ENCODE measurements at regions not wholly inside any gene's neighbourhood (a gene's known extent, or its start where the extent isn't known, plus 50 kb on each side); places are given as distances from the start of the nearest gene placed in this dataset.

DNA sequence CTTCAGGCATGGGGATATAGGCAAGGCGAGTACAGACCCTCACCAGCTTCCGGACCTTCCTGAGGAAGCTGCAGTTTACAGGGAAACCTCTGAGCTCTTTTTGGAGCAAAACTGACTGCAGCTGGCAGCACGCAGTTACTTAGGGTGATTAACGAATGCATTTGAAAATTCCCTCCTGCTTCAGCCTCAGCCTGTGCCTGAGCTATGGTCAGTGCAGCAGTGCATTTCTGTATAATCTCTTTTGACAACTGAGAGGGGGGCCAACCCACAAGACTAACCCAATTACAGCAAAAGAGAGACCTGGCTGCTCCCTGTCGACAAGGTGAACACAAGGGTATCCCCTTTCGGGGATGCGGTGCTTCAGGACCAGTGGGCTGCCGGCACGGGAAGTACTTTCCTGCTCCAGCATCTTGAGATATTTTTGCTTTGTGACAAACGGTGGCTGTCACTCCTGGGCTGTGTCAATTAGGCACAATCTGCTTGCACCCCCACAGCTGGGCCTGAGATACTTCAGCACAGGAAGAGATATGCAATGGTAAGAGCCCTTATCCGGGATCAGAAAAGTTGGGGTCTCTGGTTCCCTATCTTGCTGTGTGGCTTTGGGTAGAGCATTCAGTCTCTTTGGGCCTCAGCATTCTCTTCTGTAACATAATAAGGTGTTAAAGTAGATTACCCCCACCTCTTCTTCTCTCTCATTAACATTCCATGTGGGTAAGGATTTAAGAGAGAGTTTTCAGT is 141.0 kb downstream of the TMEM17 start:
- no peak for DNase-seq

DNA sequence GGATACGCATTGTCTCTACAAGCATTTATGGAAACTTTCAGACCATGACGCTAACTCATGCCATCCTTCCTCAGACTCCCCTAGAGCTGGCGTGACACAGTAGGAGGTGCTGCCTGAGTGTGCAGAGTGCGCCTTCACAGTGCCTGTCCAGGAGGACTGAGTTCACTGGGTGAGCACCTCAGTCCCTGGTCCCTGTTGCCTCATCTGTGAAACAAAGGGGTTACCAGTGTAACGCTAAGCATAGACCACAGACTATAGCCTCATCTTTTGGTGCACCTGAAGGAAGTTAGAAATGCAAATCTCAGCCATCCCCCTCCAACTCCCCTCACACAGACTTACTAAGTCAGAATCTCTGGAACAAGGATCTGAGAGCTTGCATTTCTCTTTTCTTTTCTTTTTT is 142.8 kb downstream of the TMEM17 start:
- DNase-seq: no peak

DNA sequence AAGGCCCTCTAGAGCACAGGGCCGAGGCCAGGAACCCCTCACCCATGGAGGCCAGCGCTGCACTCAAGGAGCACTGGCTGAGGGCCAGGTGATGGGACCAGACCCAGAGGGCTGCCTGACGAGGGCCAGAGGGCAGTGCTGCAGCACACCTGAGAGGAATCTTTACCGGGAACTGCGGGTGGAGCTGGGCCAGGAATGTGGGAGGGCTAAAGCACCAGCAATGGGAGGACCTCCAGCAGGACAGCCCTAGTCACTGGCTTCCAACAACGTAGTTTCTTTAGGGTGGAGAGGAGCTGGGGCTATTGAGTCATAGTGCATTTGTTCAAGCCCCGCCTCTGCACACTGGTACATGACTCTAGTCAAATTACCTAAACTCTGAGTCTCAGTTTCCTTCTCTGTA is 143.4 kb downstream of the TMEM17 start:
- no peak for DNase-seq

DNA sequence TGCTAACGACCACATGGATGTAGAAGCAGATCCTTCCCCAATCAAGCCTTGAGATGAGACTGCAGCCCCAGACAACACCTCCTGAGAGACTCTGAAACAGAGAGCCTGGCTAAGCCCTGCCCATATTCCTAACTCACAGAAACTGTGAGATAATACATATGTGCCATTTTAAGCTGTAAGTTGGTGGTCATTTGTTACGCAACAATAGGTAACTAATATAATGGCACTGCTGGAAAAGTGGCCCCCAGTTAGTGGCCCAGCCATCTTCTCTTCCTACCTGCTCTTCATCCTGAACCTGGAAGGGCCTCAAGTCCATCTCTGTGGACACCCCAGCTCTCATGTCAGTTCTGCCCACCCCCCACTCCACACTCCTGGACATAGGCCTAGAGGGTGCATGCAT is 144.0 kb downstream of the TMEM17 start:
- DNase-seq: no peak

DNA sequence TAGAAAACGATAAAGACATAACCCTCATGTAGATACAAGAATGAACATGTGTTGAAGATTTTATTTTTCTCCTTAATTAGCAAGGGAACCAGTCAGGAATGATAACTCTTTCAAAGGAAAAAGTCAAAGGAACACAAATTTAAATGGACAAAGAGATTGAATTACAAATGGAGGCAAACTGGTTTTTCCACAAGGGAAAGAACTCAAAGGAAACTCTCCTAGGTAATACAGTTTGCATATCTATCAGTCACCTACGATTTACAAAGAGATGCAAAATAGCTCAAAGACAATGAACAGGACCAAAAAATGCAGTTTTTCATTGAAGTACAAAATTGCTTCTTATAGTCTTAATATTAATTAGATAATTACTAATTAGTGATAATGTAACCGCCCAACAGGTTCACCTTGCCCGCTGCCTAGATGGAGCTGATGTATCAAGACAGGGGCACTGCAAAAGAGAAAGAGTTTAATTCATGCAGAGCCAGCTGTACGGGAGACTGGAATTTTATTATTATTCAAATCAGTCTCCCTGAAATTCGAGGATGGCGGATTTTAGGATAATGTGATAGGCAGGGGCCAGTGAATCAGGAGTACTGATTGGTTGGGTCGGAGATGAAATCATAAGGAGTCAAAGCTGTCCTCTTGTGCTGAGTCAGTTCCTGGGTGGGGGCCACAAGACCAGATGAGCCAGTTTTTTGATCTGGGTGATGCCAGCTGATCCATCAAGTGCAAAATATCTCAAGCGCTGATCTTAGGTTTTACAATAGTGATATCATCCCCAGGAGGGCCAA is 151.0 kb downstream of the TMEM17 start:
- DNase-seq: no peak

DNA sequence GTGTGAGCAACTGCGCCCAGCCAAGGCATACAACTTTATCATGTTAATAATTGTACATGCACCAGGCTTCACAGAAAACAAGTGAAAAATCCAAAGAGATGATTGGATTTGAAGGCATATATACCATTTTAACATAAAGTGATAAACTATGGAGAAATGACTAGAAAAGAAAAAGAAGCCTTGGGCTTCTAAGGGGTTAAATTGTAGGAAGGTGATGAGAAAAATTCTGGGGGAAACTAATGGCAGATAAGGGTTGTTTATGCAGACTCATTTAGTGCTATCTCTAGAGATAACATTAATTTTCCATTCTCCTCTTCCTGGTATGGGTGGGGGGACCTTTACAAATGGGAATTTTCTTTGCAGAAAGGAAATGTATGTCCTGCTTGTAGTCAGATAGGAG is 154.0 kb downstream of the TMEM17 start:
- DNase-seq: no peak

DNA sequence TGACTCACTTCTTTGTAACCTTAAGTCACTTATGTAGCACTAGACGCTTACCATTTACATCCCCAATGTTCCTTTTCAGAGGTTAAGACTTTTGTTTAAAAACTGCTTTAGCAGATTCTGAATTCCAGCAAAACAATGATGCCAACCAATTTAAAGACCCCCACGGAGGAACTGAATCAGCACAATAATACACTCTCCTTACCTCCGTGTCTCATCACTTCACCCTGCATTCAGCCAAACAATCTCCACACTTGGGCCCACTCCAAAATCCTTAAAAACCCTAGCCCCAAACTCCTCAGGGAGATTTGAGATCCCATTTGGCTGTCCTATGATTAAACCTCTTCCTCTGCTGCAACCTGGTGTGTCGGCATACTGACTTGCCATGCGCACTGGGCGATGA is 153.9 kb downstream of the B3GNT2 start:
- no peak for DNase-seq

DNA sequence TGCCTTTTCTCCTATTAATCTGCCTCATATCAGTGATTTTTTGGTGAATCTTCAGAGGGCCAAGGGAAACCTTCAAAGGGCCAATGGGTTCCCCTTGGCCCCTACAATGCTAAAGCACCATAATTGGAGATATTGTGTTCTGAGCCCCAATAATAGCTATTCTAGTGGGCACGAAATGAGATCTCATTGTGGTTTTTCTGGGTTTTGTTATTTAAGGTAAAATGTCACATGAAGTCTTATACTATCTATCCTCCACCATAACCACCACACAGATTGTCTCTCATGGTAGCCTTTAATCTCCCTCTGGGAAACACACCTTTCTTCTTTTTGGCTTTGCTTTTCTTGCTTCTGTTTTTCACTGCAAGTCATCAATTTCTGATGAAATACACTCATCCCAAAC is 152.8 kb downstream of the B3GNT2 start:
- no peak for DNase-seq

DNA sequence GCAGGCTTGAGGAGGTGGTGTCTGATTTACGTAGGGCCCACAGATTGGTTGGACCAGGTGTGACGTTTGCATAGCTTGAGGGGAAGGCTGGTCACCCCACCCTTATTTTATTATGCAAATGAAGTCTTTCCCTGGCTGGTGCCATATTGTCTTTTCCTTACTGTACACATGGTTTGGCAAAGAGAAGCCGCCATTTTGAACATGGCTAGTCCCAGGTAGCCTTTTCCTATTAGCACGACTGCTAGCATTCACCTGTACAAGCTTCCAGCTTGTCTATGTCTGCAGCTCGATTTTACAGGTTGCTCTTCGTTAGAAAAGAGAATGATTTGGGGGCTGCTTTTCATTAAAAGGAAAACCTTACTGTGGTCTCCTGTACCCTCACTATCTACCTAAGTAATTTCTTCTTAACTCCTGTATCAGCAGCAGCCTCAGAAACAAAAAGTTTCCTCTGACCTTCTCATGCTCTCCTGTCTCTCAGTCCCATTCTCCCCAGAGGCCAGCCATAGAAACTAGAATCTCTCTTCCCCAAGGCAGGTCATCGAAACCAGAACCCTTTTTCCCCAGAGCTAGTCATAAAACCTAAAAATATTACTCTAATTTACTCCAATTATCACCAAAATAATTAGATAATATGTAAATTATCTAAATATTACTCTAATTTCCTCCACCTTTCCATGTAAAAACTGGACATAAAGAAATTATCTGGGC is 151.8 kb downstream of the B3GNT2 start:
- DNase-seq: no peak

DNA sequence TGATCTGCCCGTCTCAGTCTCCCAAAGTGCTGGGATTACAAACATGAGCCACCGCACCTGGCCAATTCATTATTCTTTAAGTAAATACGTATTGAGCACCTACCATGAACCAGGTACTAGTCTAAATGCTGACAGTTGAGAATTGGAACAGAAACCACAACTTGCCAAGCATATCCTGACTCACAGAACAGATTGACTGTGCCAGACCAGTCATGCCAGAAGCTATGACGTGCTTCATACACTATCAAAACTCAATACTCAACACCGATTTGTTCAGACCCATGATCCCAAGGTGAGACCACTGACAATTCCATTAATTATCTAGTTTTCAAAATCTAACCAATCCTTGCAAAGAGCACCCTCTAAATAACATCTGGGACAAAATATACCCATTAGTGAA is 148.6 kb downstream of the B3GNT2 start:
- no peak for DNase-seq

DNA sequence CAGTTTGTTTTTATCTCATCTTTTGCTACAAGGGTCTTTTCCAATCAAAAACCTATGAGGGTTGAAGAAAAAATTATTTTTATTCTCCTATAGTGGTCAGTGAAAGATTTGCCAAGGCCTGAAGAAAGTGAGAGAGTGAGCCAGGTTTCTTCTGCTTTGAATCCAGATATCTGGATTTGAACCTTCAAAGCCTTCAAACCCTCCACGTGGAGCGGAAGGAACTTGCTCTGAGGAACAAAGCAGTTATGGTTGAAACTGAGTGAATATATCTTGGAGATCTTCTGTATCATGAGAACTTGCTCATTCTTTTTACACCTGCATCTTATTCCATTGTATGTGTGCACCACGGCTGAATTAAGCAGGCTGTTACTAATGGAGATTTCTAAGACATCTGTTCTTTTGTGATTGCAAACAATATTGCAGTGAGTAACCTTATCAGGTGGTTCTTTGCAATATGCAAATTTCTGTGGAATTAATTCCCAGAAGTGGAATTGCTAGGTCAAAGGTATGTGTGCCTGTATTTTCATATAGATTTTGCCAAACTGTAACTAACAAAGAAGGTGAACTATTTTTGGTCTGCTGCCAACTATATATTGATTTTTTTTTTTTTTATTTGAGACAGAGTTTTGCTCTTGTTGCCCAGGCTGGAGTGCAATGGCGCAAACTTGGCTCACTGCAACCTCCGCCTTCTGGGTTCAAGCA is 147.9 kb downstream of the B3GNT2 start:
- DNase-seq: no peak

DNA sequence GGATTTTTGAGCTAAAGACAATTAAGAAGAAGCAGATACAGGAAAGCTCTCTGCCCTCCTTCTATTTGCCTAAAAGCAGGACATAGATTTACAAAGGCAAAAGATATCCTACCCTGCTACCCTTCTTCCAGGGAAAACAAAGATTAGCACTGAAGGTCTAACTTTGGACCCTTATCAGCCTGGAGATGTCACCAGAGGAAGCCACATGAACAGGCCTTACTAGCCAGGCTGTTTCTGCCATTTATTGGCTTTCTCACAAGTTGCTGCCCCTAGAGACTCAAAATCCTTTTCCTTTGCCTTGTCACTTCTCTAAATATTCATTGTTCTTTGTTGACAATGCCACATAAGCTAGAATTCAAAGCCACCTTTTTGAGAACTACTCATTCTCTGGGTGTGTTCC is 147.3 kb downstream of the B3GNT2 start:
- no peak for DNase-seq

DNA sequence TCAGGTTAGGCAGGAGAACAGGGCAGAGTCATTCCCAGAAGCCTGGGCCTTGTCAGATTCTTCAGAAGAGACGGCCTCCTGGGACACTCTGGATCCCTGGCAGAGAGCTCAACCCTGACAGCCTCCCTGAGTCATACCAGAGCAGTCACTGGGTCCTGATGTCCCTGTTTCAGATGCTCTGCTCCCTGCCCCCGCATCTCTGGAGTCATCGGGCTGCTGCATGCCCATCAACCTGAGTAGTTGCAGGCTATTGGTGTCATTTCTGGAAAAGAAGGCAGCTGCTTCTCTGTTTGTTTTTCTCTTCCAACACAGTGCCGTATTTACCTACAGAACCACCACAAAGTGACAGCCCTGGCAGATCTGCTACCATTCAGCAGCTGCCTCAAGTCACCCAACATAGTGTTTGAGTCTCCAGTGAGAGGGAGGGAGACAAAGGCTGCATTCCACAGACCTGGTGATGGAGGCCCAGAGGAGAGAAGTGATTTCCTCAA is 145.1 kb downstream of the B3GNT2 start:
- DNase-seq: no peak

DNA sequence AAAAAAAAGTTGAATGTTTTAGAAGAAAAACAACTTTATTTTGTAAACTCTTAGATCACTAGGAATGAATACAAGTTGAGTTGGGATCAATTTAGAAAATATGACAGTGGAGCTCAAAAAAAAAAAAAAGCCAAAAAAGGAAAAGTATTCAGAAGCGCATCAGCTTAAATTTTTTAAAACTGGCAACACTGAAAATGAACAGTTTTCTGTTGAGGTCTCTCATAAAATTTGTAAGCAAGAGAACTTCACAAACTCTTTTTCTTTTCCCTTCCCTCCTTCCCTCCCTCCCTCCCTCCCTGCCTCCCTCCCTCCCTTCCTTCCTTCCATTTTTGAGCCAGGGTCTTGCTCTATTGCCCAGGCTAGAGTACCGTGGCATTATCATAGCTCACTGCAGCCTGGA is 143.9 kb downstream of the B3GNT2 start:
- no peak for DNase-seq

DNA sequence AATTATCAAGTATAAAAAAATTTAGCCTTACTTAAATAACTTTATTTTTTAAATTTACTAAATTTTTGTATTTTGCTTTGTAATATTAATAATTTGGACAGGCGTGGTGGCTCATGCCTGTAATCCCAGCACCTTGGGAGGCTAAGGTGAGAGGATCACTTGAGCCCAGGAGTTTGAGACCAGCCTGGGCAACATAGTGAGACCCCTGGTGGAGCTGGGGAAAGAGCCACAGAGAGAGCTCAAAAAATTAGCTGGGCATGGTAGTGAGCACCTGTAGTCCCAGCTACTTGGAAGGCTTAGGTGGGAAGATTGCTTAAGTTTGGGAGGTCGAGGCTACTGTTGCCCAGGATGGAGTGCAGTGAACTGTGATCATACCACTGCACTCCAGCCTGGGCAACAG is 143.5 kb downstream of the B3GNT2 start:
- no peak for DNase-seq

DNA sequence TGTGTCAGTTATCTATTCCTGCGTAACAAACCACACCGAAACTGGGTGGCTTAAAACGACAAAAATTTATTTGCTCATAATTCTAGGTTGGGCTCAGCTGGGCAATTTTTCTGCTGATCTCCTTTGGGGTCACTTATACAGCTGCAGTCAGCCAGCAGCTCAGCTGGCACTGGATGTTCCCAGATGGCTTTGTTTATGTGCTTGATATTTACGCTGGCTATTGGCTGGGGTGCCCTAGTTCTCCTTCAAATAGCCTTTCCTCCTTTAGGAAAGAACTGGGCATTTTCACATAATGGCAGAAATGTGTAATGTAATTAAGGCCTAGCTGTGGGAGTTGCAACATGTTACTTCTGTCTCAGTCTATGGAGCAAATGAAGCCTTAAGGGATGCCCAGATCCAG is 142.2 kb downstream of the B3GNT2 start:
- DNase-seq: no peak

DNA sequence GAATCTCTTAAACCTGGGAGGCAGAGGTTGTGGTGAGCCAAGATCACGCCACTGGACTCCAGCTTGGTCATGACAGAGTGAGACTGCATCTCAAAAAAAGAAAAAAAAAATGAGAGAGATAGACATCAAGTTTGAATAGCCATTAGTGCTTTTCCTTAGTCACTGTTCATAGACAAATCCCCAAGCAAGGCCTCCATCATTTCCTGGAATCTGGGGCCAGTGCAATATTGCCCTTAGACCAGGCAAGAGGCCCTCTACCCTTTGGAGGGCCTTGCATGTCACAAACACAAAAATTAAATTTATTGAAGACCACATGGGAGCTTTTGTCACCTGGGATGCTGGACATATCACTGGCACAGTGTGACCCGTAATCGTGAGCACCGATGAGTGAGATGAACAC is 141.5 kb downstream of the B3GNT2 start:
- DNase-seq: no peak

DNA sequence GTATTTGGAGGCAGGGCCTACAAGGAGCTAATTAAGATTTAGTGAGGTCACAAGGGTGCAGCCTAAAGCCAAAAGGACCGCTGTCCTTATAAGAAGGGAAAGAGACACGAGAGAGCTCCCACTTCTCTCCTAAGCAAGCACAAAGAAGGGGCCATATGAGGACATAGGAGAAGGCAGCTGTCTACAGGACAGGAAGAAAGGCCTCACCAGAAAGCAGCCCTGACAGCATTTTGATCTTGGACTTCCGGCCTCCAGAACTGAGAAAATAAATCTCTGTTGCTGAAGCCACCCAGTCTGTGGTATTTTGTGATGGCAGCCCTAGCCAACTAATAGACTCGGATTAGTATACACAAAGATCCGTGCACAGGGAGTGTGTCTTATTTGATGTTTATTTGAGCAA is 139.7 kb downstream of the B3GNT2 start:
- DNase-seq: no peak

DNA sequence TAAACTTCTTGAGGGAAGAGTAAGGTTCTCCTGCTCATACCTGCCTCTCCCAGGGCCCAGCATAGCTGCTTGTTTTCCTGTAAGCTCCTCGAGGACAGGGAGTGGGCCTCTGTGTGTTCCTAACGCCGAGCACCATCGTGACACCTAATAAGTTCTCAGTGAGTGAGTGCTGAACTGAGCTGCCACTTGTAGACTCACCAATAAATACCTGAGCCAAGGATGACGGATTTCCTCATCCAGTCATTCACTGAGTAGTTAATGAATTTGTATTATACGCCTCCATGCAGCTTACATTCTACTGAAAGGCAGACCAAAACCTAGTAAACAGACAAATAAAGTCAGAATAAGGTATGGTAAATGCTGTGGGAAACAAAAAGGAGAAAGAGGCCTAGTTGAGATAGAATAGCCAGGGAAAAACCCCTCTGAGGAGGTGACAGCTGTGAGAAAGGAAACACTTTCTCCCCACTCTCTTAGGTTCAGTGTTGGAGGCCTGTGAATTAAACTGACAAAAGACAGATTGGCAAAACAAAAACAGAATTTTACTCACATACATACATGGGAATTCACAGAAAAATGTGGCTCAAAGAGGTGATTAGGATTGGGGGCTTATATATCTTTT is 138.6 kb downstream of the B3GNT2 start:
- DNase-seq: no peak

DNA sequence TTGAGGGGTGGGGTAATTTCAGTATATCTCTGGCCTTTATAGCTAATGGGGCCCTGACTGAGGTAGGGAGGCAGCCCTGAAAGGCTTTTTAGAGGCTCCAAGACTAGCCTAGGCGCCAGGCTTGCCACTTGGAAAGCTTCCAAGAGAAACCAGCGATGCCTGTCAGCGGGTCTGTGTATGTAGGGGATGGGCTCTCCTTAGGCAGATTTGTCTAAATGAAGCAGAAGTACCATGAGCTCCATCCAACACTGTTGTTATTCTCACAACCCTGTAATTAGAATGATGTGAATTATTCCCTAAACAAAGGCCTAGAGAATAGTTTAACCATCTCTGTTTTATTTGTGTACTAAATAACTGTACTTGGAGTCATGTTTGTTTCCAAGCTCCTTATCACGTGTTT is 138.1 kb downstream of the B3GNT2 start:
- no peak for DNase-seq

DNA sequence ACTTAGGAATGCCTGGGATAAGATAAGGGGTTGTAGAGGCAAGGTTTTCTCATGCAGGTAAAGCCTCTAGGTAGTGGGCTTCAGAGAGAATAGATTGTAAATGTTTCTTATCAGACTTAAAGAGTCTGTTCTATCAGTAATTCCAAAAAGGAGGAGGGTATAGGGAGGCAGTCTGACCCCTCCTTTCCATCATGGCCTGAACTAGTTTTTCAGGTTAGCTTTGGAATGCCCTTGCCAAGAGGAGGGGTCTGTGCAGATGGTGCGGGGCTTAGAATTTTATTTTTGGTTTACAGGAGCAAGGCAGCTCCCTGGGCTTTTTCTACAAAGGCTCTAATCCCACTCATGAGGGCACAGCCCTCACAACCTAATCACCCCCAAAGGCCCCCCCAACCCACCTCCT is 135.0 kb downstream of the B3GNT2 start:
- no peak for DNase-seq

DNA sequence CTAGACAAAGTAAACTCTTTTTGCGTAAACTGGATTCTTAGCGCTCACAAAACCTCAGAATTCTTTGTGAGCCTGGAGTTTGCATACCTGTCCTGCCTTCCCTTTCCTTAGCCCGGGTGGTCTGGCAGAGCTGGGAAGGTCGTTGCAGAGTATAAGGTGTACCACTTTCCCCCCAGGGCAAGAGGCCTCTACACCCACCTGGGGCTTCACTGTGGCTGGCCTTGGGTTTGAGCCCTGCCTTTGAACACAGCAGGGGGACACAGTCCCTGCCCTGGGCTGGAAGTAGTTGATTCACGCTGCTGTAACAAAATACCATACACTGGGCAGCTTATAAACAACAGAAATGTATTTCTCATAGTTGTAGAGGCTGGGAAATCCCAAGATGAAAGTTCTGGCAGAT is 133.9 kb downstream of the B3GNT2 start:
- no peak for DNase-seq

DNA sequence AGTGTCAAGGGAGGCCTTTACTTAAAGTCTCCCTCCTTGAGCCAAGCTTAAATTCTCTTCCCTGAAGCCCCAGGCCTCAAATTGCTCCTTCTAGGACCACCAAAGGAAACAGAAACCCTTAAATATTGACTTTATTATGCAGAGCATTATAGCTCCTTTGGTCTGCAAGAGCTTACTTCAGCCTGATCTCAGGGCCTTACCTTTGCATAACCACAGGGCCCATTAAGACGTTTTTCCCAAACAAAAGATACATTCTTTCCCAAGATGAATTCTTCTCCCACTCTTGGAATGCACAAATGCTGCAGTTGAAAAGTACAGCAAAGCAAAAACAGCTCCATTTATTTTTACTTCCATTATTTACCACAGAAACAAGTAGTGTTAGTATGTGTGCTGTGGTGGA is 130.8 kb downstream of the B3GNT2 start:
- no peak for DNase-seq

Data from activated CD4-positive, CD25-positive, alpha-beta regulatory T cell (primary cell).